C4-2B (cell line): ENCODE measurements at regions not wholly inside any gene's neighbourhood (a gene's known extent, or its start where the extent isn't known, plus 50 kb on each side); places are given as distances from the start of the nearest gene placed in this dataset.
"Not testable (repeated sequence)": the region's sequence is repeated elsewhere in the genome, so short reads cannot be mapped to it uniquely, and the experiment has no call there.

ENCODE experiments used
- ZFX ChIP-seq: fragments of 450-650 bp; IDR thresholded peaks from 2 replicates; pipeline ENCODE4 v1.6.1; 2017
- TF ChIP-seq, protein P1 (sequence below): fragments of 450-650 bp; conservative IDR thresholded peaks from 2 replicates; pipeline ENCODE4 v1.5.1; 2017; ENCODE audit warnings: mild to moderate bottlenecking

DNA sequence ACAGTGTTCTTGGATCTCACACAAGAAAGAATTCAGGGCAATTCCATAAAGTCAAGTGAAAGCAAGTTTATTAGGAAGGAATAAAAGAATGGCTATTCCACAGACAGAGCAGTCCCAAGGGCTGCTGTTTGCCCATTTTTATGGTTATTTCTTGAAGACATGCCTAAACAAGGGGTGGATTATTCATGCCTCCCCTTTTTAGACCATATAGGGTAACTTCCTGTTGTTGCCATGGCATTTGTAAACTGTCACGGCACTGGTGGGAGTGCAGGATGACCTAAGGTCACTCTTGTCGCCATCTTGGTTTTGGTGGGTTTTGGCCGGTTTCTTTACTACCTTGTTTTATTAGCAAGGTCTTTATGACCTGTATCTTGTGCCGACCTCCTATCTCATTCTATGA lies 219.6 kb downstream of the RAB11FIP4 start:
- TF ChIP-seq, protein P1, sequence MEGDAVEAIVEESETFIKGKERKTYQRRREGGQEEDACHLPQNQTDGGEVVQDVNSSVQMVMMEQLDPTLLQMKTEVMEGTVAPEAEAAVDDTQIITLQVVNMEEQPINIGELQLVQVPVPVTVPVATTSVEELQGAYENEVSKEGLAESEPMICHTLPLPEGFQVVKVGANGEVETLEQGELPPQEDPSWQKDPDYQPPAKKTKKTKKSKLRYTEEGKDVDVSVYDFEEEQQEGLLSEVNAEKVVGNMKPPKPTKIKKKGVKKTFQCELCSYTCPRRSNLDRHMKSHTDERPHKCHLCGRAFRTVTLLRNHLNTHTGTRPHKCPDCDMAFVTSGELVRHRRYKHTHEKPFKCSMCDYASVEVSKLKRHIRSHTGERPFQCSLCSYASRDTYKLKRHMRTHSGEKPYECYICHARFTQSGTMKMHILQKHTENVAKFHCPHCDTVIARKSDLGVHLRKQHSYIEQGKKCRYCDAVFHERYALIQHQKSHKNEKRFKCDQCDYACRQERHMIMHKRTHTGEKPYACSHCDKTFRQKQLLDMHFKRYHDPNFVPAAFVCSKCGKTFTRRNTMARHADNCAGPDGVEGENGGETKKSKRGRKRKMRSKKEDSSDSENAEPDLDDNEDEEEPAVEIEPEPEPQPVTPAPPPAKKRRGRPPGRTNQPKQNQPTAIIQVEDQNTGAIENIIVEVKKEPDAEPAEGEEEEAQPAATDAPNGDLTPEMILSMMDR = not testable (repeated sequence)
- TF ChIP-seq ZFX = not testable (repeated sequence)
